ENCODE measurements at regions not wholly inside any gene's neighbourhood (a gene's known extent, or its start where the extent isn't known, plus 50 kb on each side); places are given as distances from the start of the nearest gene placed in this dataset.

DNA sequence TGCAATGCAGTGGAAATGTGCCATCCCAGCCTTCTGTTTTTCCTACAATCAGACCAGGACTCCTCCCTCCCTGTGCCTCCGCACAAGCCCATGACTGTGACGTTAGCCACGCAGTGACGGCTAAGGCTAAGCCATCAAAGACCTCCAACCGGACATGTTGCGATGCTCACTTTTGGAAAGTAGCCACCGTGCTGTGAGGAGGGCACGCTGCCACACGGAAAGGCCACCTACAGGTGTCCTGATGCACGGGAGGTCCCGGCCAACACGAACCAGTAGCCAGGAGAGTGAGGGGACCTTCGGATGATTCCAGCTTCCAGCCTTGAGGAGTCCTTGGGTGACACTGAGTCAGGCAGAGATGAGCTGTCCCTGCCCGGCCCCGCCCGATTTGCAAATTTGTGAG, 53.9 kb downstream of the FOXL1 start:
- no peak for ATAC-seq
- Mint-ChIP-seq H3K27me3 (peaks cover 2 to 15% (median 9%) of the 10 kb centered on the region in 5 donors), H3K36me3 (no peaks in the 10 kb centered on the region), H3K9me3 (no peaks in the 10 kb centered on the region), H3K4me3 (no peak overlapping the region), H3K4me1 (peaks cover 0 to 3% (median under 1%) of the 10 kb centered on the region in 4 donors), H3K27ac (no peak overlapping the region)
- POLR2A ChIA-PET = no interaction called here
- DNase-seq = no peak

DNA sequence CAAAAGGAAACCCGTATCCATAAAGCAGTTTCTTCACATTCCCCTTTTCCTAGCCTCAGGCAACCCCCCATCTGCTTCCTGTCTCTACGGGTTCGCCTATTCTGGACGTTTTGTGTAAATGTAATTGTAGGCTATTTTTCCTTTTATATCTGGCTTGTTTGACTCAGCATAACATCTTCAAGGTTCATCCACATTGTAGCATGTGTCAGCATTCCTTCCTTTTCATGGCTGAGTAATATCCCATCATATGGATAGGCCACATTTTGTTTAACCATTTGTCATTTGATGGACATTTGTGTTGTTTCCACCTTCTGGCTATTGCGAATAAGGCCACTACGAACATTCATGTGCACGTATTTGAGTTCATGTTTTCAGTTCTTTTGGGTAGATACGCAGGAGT, 54.6 kb downstream of the FOXL1 start:
- Mint-ChIP-seq H3K4me3 (no peak overlapping the region), H3K27ac (no peak overlapping the region), H3K36me3 (no peaks in the 10 kb centered on the region), H3K9me3 (no peaks in the 10 kb centered on the region), H3K27me3 (peaks cover 2 to 20% (median 12%) of the 10 kb centered on the region in 5 donors), H3K4me1 (peaks cover 0 to 3% (median under 1%) of the 10 kb centered on the region in 4 donors)
- DNase-seq = no peak
- POLR2A ChIA-PET = no interaction called here
- no peak for ATAC-seq

DNA sequence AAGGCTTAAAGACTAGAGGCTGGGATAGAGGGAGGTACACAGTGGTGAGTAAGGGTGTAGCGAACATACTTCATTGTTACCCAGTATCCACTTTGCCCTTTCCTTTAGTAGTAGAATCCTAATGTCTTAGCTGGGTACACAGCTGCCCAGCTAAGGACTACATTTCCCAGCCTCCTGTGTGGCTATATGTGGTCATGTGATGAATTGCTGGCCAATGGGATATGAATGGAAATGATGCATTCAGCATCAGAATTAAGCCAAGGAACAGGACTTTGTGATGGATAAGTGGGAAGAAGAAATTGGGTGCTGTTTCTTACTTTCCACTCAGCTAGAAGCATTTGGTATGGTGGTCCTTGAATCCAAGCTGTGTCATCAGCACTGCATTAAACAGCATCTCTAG, 55.9 kb downstream of the FOXL1 start:
- POLR2A ChIA-PET = interaction anchor here (0.6 kb wide), 1 partner anchor 552 kb away, joined by 7 read pairs; no protein-coding TSS in a partner anchor
- H3K27me3 Mint-ChIP-seq = peaks cover 2 to 20% (median 12%) of the 10 kb centered on the region in 5 donors
- no peaks in the 10 kb centered on the region for H3K9me3 Mint-ChIP-seq
- ATAC-seq = no peak
- H3K36me3 Mint-ChIP-seq = no peaks in the 10 kb centered on the region
- H3K27ac Mint-ChIP-seq = no peak overlapping the region
- H3K4me3 Mint-ChIP-seq = no peak overlapping the region
- H3K4me1 Mint-ChIP-seq = peaks cover 0 to 3% (median under 1%) of the 10 kb centered on the region in 4 donors
- DNase-seq = no peak

DNA sequence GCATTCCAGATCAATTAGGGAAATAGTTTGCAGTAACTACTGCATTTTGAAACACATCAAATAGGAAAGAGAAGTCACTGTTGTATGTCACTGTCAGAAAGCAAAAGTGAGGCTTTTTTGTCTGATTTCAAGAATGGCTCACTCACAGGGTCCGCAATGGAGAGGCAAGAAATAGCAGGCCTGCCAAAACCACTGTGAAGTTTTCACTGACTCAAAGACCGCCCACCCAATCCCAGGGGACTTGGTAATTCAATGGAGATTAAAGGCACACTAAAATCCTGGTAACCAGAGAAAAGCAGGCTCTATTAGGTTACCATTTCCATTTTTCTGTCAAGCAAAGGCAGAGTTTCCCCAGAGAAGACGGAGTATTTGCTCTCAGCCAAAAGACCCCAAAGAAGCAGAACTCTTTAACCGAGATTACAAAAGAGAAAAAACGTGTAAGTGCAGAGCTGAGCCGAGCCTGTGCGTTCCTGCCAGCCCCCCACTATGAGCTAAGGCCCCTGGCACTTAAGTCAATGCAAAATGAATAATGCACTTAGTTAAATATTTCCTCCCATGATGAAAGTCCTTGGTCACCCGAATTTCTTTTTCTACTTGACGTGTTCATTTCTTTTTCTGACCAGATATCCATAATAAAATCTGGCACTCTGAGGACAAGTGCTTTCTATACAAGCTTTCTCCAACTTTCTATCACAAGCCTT, 57.0 kb downstream of the FOXL1 start:
- H3K4me1 Mint-ChIP-seq = peaks cover 0 to 3% (median under 1%) of the 10 kb centered on the region in 4 donors
- no peaks in the 10 kb centered on the region for H3K9me3 Mint-ChIP-seq
- POLR2A ChIA-PET = no interaction called here
- H3K27ac Mint-ChIP-seq = no peak overlapping the region
- H3K4me3 Mint-ChIP-seq = no peak overlapping the region
- ATAC-seq (no peak), DNase-seq (no peak)
- no peaks in the 10 kb centered on the region for H3K36me3 Mint-ChIP-seq
- H3K27me3 Mint-ChIP-seq = peaks cover 0 to 20% (median 11%) of the 10 kb centered on the region in 5 donors

DNA sequence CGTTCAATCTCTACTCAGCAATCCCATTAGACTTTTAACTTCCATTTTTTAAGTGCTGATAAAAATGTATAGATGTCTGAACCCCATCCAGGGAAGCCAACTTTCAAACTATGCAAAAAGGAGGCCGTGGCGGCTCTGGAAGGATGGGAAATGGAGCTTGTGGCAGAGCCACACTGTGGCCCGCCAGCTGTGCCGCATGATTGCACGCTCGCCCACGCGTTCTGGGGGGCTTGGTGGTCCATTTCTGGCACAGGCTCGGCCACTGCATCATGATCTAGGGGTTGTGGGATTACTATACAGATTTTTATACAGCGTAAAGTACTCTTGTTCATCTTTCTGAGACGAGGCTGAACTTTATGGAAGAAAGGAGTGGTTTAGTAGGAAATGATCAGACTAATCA, 57.6 kb downstream of the FOXL1 start:
- no peak for DNase-seq
- POLR2A ChIA-PET = no interaction called here
- Mint-ChIP-seq H3K9me3 (no peaks in the 10 kb centered on the region), H3K4me1 (peaks cover 0 to 3% (median under 1%) of the 10 kb centered on the region in 4 donors), H3K4me3 (no peak overlapping the region), H3K27me3 (peaks cover 0 to 16% (median 11%) of the 10 kb centered on the region in 5 donors), H3K27ac (no peak overlapping the region), H3K36me3 (no peaks in the 10 kb centered on the region)
- no peak for ATAC-seq

DNA sequence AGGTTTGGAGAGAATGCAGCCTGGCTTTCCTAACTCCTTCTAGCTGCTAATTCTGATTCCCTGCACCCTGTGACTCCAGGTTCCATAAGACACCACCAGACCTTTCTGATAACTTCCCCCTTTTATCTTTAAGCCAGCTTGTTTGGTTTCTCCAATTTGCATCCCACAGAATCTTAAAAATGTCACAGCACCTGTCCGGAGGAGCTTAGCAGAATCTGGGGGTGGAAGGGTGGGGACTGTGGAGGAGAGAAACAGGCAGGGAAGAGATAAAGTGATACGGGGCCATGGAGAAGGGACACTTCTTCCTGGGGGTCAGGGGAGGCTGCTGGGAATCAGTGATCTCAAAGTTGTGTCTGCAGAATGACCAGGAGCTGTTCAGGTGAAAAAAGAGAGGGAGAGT, 59.4 kb downstream of the FOXL1 start:
- no peak for DNase-seq
- POLR2A ChIA-PET = no interaction called here
- no peaks in the 10 kb centered on the region for H3K36me3 Mint-ChIP-seq
- ATAC-seq = no peak
- no peaks in the 10 kb centered on the region for H3K4me1 Mint-ChIP-seq
- H3K27me3 Mint-ChIP-seq = peaks cover 0 to 9% (median 8%) of the 10 kb centered on the region in 5 donors
- H3K4me3 Mint-ChIP-seq = no peak overlapping the region
- H3K9me3 Mint-ChIP-seq = no peaks in the 10 kb centered on the region
- H3K27ac Mint-ChIP-seq = no peak overlapping the region

DNA sequence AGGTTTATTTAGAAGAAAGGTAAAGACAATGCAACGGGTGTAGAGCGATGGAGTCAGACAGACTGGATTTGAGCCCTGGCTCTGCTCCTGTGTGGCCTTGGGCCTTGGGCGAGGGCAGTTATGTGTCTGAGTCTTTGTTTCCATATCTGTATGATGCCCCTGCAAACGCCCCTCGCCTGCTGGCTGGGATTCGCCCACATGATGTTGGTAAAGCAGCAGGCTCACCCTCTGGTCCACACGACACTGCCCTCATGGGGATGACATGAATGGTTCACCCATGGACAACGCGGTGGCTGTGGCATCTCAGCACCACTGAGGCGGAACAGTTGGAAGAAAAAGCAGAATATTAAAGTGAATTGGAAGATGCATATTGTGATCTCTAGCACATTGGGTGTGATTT, 60.3 kb downstream of the FOXL1 start:
- DNase-seq (no peak), ATAC-seq (no peak)
- H3K4me3 Mint-ChIP-seq = no peak overlapping the region
- peaks cover 0 to 2% (median 0%) of the 10 kb centered on the region in 9 donors for H3K9me3 Mint-ChIP-seq
- H3K27ac Mint-ChIP-seq = no peak overlapping the region
- no peaks in the 10 kb centered on the region for H3K36me3 Mint-ChIP-seq
- H3K27me3 Mint-ChIP-seq = peaks cover 0 to 9% (median 7%) of the 10 kb centered on the region in 5 donors
- no peaks in the 10 kb centered on the region for H3K4me1 Mint-ChIP-seq
- POLR2A ChIA-PET = no interaction called here

DNA sequence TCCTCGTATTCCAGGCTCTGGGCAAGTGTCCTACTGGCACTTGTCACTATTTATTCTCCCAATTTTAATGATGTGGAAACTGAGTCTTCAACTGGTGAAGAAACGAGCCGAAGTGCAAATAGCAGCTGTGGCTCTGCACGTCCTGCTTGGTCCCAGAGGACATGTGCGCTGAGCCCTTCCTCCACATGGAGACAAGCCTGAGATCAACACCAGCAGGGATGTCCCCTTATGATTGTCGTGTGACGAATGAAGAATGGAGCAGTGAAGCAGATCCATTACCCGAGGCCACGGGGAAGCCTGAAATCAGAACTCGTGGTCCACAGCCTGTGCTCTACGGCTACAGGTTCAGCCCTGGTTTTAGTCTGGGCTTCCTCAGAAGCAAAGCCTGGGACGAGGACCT, 61.0 kb downstream of the FOXL1 start:
- ATAC-seq (no peak), DNase-seq (no peak)
- Mint-ChIP-seq H3K4me1 (no peaks in the 10 kb centered on the region), H3K9me3 (peaks cover 0 to 2% (median 0%) of the 10 kb centered on the region in 9 donors), H3K27me3 (peaks cover 0 to 9% (median 7%) of the 10 kb centered on the region in 5 donors), H3K27ac (no peak overlapping the region), H3K4me3 (no peak overlapping the region), H3K36me3 (no peaks in the 10 kb centered on the region)
- POLR2A ChIA-PET = no interaction called here

DNA sequence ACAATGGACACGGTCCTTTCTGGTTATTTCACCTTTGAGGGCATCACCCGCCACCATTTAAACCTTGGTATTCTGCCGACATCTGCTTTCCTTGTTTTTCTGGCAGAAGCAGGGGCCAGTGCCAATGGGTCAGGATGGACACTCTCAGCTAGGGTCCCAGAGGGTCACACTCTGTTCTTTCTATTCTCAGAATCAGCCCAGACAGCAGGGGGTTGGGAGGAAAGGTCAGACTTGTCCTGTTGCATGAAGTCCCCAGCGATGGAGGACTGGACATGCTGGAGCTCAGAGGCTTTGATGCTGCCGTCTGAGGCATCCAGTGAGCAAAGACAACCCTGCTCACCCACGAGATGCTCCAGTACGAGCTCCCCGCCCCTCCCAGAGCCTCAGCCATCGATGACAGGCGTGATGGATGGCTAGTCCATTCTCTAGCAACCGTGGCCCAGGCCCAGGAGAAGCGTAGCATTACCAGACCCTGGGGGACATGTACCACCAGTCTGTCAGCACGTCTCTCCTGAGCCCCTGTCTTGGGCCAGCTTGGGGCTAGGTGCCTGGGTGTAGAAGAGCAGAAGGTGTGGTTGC, 62.0 kb downstream of the FOXL1 start:
- no peak for DNase-seq
- peaks cover 0 to 2% (median 0%) of the 10 kb centered on the region in 9 donors for H3K9me3 Mint-ChIP-seq
- H3K27me3 Mint-ChIP-seq = peaks cover 0 to 9% (median 5%) of the 10 kb centered on the region in 5 donors
- no peak for ATAC-seq
- H3K27ac Mint-ChIP-seq = no peak overlapping the region
- no peaks in the 10 kb centered on the region for H3K4me1 Mint-ChIP-seq
- POLR2A ChIA-PET = no interaction called here
- H3K4me3 Mint-ChIP-seq = no peak overlapping the region
- H3K36me3 Mint-ChIP-seq = no peaks in the 10 kb centered on the region

DNA sequence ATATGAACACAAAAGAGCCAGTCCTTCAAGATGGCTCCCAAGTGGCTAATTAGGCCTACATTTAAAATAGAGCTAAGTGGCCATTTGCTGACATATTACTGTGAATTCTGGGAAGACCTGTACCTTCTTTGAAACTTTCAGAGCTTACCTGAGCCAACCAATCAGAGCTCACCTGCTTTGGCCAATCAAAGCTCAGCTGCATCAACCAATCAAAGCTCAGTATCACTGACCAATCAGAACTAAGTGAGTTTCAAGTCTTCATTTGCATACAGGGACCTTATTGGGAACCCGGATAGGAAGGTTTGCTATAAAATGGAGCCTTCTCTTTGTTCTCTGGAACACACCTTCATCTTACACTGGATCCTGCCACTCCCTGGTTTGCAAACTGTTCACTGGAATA, 63.7 kb downstream of the FOXL1 start:
- Mint-ChIP-seq H3K27ac (no peak overlapping the region), H3K9me3 (peaks cover 0 to 4% (median under 1%) of the 10 kb centered on the region in 9 donors), H3K4me1 (no peaks in the 10 kb centered on the region), H3K36me3 (no peaks in the 10 kb centered on the region), H3K27me3 (peaks cover 2 to 11% (median 6%) of the 10 kb centered on the region in 5 donors), H3K4me3 (no peak overlapping the region)
- no peak for ATAC-seq
- POLR2A ChIA-PET = no interaction called here
- no peak for DNase-seq

DNA sequence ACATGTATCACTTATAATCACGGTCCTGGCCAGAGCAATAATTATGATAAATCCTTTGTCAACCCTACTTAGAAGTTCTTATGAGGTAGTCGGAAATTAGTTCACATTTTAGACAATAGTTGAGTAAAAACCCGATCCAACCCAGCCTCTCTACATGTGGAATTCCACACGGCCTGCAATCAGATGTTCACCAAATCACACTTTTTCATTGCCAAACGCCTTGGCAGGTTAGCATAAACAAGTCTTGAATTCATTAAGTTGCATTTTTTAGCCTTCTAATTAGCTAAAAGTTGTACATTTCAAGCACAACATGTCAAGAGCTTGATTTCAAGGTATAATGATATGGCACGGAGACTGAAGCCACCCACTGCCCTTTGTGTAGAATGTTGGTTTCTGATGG, 65.3 kb downstream of the FOXL1 start:
- DNase-seq = no peak
- H3K9me3 Mint-ChIP-seq = peaks cover 0 to 14% (median 5%) of the 10 kb centered on the region in 9 donors
- POLR2A ChIA-PET = no interaction called here
- H3K4me3 Mint-ChIP-seq = no peak overlapping the region
- H3K4me1 Mint-ChIP-seq = no peaks in the 10 kb centered on the region
- H3K36me3 Mint-ChIP-seq = no peaks in the 10 kb centered on the region
- no peak overlapping the region for H3K27ac Mint-ChIP-seq
- ATAC-seq = no peak
- peaks cover 0 to 9% (median 3%) of the 10 kb centered on the region in 5 donors for H3K27me3 Mint-ChIP-seq

DNA sequence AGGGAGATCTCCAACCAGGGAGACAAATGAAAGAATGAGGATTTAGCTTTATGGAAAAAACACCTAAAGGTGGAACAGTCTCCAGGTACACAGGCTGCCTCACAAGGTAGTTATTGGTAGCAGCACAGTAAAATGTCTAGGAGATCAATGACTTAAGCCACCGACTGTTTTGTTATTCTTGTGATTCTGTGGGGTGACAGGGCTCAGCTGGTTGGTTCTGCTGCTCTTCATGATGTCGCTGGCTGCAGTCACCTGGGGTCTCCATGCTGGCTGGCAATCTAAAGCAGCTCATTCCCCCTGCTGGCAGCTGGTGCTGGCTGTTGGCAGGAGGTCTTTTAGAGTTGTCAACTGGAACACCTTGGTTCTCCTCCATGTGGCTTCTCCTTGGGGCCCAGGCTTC, 69.2 kb downstream of the FOXL1 start:
- Mint-ChIP-seq H3K27me3 (peaks cover 3 to 23% (median 9%) of the 10 kb centered on the region in 5 donors), H3K4me1 (no peaks in the 10 kb centered on the region), H3K36me3 (no peaks in the 10 kb centered on the region), H3K4me3 (no peak overlapping the region), H3K9me3 (peaks cover 0 to 14% (median 7%) of the 10 kb centered on the region in 9 donors), H3K27ac (no peak overlapping the region)
- no peak for ATAC-seq
- no peak for DNase-seq
- POLR2A ChIA-PET = no interaction called here

DNA sequence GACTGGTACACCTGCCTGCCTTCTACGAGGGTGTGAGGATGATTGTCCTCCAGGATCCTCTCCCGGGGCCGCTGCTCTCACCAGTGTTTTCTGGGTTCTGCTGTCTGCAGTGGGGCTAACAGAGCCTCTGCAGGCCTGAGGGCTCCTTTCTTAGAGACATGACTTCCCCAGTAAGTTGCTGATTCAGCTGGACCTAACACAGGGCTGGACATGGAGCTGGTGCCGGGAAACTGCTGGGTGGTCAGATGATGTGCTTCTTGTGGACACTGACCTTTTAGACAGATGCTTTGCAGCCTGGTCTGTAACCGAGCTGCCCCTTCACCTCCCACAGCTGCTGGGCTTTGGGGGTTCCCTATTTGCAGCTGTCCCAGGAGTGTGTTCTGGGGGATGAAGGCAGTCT, 71.5 kb downstream of the FOXL1 start:
- H3K4me3 Mint-ChIP-seq = no peak overlapping the region
- H3K36me3 Mint-ChIP-seq = no peaks in the 10 kb centered on the region
- no peak overlapping the region for H3K27ac Mint-ChIP-seq
- no peaks in the 10 kb centered on the region for H3K4me1 Mint-ChIP-seq
- peaks cover 0 to 15% (median 7%) of the 10 kb centered on the region in 9 donors for H3K9me3 Mint-ChIP-seq
- ATAC-seq (no peak), DNase-seq (no peak)
- POLR2A ChIA-PET = no interaction called here
- H3K27me3 Mint-ChIP-seq = peaks cover 3 to 23% (median 9%) of the 10 kb centered on the region in 5 donors
